ENCODE measurements at regions not wholly inside any gene's neighbourhood (a gene's known extent, or its start where the extent isn't known, plus 50 kb on each side); places are given as distances from the start of the nearest gene placed in this dataset.

DNA sequence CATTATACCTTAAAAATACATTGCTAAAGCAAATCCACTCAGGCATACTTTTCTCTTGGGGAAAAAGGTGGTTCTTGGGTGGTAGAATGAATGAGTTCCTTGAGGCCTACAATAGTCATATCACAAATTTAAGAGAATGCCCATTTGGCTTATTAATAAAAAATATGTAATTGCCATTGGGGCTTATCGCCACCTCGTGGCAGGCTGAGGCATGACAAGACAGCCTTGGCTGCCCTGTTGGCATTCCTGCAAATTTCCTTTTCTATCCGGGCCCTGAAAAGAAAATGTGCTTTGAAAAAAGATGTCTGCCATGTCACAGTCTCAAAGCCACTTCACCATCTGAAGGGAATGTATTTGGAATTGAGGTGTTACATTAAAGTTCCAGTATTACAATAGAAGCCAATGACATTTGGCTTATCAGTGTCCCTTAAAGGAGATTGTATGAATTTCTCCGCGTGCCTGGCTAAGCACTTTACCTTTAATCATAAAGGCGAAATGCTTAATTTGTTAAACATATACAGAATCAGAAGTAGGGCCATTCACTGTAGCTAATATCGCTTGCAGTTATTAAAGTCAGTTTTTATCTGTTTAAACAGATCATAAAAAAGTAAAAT is 188.3 kb upstream of the ZFP64 start:
- peak; percentile 16 for DNase-seq (ENCODE audit: low read depth, low spot score)
- no peaks in the 10 kb centered on the region for H3K9me3 ChIP-seq (ENCODE audit: low read depth, low read length)

DNA sequence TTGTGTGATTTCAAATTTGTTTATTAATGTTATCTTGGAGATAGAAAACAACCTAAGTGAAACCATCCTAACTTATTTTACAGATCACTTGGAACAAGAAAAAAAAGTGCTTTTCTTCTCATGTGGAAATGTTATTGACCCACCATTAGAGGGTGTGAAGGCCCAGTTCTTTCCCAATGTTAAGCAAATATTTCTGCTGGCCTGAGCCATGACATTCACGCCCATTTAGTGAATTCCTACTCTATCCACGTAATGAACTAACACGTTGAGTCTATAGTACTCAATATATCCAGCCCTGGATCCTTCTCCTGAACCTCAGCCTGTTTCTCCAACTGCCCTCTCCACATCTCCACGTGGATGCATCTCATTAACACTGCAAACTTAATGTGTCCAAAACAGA is 180.6 kb upstream of the ZFP64 start:
- H3K9me3 ChIP-seq (ENCODE audit: low read depth, low read length): no peaks in the 10 kb centered on the region
- no peaks in the 10 kb centered on the region for H3K36me3 ChIP-seq (ENCODE audit: insufficient read depth, low read length)
- H3K4me3 ChIP-seq: no peak overlapping the region
- no peak overlapping the region for H3K27ac ChIP-seq
- DNase-seq (ENCODE audit: low read depth, low spot score): no peak
- no peak overlapping the region for H3K9ac ChIP-seq (ENCODE audit: insufficient read length)
- TF ChIP-seq POLR2AphosphoS5 (IDR thresholded peaks at IDR 0.05; ENCODE audit: borderline replicate concordance, low read depth, low read length) (no peak), FOXP2 (optimal IDR thresholded peaks at IDR 0.05; ENCODE audit: control extremely low read depth, extremely low read length, insufficient read depth) (no peak), EZH2 (IDR thresholded peaks at IDR 0.05) (no peak)

More for the DNA sequence above, 188.3 kb upstream of the ZFP64 start:
- H3K4me3 ChIP-seq: no peak overlapping the region
- H3K36me3 ChIP-seq (ENCODE audit: insufficient read depth, low read length): no peaks in the 10 kb centered on the region
- TF ChIP-seq POLR2AphosphoS5 (IDR thresholded peaks at IDR 0.05; ENCODE audit: borderline replicate concordance, low read depth, low read length) (no peak), EZH2 (IDR thresholded peaks at IDR 0.05) (no peak), FOXP2 (optimal IDR thresholded peaks at IDR 0.05; ENCODE audit: control extremely low read depth, extremely low read length, insufficient read depth) (no peak)
- peak overlapping the region; percentile 40; the same call in 1 of the 2 replicates for H3K27ac ChIP-seq
- no peak overlapping the region for H3K9ac ChIP-seq (ENCODE audit: insufficient read length)

DNA sequence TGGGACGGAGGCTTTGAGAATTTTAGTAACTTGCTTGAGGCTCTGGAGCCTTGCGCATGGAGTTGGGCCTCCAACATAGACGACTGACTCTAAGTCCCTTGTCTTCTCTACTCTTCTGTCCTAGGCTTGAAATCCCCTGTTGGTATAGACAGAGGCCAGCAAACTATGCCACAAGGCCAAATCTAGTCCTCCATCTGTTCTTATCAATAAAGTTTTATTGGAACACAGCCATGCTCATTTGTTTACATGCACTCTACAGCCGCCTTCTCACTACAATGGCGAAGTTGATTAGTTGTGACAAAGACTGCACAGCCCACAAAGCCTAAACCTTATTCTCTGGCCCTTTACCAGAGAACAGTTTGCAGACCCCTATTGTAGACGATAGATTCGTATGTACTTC is 174.1 kb upstream of the ZFP64 start:
- H3K9ac ChIP-seq (ENCODE audit: insufficient read length): no peak overlapping the region
- no peaks in the 10 kb centered on the region for H3K36me3 ChIP-seq (ENCODE audit: insufficient read depth, low read length)
- no peak overlapping the region for H3K4me3 ChIP-seq
- no peaks in the 10 kb centered on the region for H3K9me3 ChIP-seq (ENCODE audit: low read depth, low read length)
- no peak for DNase-seq (ENCODE audit: low read depth, low spot score)
- no peak for TF ChIP-seq FOXP2 (optimal IDR thresholded peaks at IDR 0.05; ENCODE audit: control extremely low read depth, extremely low read length, insufficient read depth)
- no peak for TF ChIP-seq POLR2AphosphoS5 (IDR thresholded peaks at IDR 0.05; ENCODE audit: borderline replicate concordance, low read depth, low read length)
- no peak for TF ChIP-seq EZH2 (IDR thresholded peaks at IDR 0.05)
- no peak overlapping the region for H3K27ac ChIP-seq

DNA sequence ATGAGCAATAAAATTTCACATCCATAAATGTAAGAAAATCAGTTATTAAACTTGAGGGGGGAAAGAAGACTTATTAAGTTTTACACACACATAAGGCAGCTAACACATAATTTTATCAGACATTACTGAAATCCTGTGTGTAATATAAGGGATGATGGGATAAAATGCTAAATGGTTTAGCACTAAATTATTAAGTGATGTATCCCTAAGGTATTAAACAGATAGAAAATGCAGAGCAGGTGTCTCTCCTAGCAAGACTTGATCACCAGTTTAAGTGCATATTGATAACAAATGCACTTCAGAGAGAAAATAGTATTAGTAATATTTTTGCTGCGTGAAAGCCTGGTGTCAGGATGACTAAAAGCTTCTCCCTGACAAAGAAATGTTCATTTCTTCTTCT is 172.8 kb upstream of the ZFP64 start:
- Histone ChIP-seq H3K4me3 (no peak overlapping the region), H3K36me3 (ENCODE audit: insufficient read depth, low read length) (no peaks in the 10 kb centered on the region), H3K9ac (ENCODE audit: insufficient read length) (no peak overlapping the region), H3K9me3 (ENCODE audit: low read depth, low read length) (no peaks in the 10 kb centered on the region), H3K27ac (no peak overlapping the region)
- no peak for DNase-seq (ENCODE audit: low read depth, low spot score)
- no peak for TF ChIP-seq POLR2AphosphoS5 (IDR thresholded peaks at IDR 0.05; ENCODE audit: borderline replicate concordance, low read depth, low read length)

DNA sequence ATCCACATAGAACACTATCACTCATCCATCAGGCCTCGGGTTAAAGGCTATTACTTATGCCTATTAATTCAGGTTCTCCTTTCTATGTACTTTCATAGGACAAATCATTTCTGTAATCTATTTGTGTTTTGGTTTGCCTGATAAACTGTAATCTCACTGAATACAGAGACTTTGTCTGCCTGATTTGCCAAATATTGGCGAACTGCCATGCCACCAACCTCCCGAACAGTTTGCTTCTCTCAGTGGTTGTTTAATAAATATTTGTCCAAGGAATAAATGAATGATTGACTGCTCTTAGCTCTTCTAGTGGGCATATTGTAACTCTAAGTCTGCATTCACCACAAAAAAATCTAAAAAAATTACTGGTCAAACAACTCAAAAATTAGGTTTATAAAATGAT is 170.1 kb upstream of the ZFP64 start:
- no peak overlapping the region for H3K9ac ChIP-seq (ENCODE audit: insufficient read length)
- H3K36me3 ChIP-seq (ENCODE audit: insufficient read depth, low read length): no peaks in the 10 kb centered on the region
- DNase-seq (ENCODE audit: low read depth, low spot score): no peak
- H3K9me3 ChIP-seq (ENCODE audit: low read depth, low read length): no peaks in the 10 kb centered on the region
- H3K4me3 ChIP-seq: no peak overlapping the region
- H3K27ac ChIP-seq: no peak overlapping the region
- TF ChIP-seq POLR2AphosphoS5 (IDR thresholded peaks at IDR 0.05; ENCODE audit: borderline replicate concordance, low read depth, low read length) (no peak), FOXP2 (optimal IDR thresholded peaks at IDR 0.05; ENCODE audit: control extremely low read depth, extremely low read length, insufficient read depth) (no peak)

DNA sequence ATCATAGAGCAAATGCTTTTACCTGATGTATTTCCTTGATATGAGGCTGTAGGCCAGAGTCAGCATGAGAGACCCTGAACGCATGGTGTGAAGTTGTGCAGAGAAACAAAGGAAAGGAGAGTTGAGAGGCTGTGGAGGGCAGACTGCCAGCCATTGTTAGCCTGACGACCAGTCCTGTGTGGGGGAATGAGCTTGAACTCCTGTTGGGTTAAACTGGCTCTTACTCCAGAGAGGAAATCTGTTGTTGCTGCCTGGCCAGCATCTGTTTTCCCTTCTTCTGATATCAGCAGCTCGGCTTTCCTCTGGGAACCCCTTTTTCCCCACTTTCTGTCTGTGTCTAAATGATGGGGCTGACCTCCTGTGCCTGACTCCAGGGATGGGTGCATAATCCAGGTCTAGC is 158.2 kb upstream of the ZFP64 start:
- Histone ChIP-seq H3K27ac (no peak overlapping the region), H3K4me3 (no peak overlapping the region), H3K36me3 (ENCODE audit: insufficient read depth, low read length) (no peaks in the 10 kb centered on the region), H3K9me3 (ENCODE audit: low read depth, low read length) (no peaks in the 10 kb centered on the region), H3K9ac (ENCODE audit: insufficient read length) (no peak overlapping the region)
- DNase-seq (ENCODE audit: low read depth, low spot score): no peak
- TF ChIP-seq FOXP2 (optimal IDR thresholded peaks at IDR 0.05; ENCODE audit: control extremely low read depth, extremely low read length, insufficient read depth): no peak
- no peak for TF ChIP-seq POLR2AphosphoS5 (IDR thresholded peaks at IDR 0.05; ENCODE audit: borderline replicate concordance, low read depth, low read length)
- no peak for TF ChIP-seq EZH2 (IDR thresholded peaks at IDR 0.05)

DNA sequence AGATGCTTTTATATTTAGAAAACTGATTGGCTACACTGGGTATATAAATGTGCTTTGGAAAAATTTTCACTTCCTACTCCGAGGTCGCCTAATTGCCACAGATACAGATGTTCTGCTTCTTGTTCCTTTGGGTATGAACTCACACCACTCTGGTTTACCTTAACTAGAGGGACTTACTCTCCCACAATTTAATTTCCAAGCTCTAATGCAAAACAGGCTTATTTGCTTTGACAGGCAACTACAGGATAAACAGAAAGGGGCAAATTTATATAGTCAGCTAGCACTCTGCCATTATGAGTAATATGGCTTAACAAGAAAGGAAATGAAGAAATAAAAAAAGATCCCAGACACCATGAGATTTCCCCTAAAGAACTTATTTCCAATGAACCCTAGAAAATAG is 156.9 kb upstream of the ZFP64 start:
- Histone ChIP-seq H3K9ac (ENCODE audit: insufficient read length) (no peak overlapping the region), H3K27ac (peak overlapping the region; percentile 52), H3K9me3 (ENCODE audit: low read depth, low read length) (no peaks in the 10 kb centered on the region), H3K36me3 (ENCODE audit: insufficient read depth, low read length) (no peaks in the 10 kb centered on the region), H3K4me3 (no peak overlapping the region)
- TF ChIP-seq FOXP2 (optimal IDR thresholded peaks at IDR 0.05; ENCODE audit: control extremely low read depth, extremely low read length, insufficient read depth) (no peak), POLR2AphosphoS5 (IDR thresholded peaks at IDR 0.05; ENCODE audit: borderline replicate concordance, low read depth, low read length) (no peak), EZH2 (IDR thresholded peaks at IDR 0.05) (no peak)
- DNase-seq (ENCODE audit: low read depth, low spot score): no peak

DNA sequence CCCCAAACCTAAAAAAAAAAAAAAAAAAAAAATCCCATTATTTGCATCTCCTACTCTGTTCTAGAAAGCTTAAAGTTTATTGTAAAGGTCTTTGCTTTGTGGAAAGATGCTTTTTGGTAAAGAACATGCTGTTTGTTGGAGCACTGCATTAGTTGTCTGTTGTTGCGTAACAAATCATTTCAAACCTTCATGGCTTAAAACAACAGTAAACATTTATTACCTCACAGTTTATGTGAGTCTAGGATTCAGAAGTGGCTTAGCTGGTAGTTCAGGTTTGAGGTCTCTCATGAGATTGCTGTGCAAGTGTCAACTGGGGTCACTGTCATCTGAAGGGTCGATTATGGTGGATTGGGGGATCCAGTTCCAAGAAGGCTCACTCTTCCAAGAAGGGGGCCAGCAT is 155.2 kb upstream of the ZFP64 start:
- Histone ChIP-seq H3K36me3 (ENCODE audit: insufficient read depth, low read length) (no peaks in the 10 kb centered on the region), H3K27ac (no peak overlapping the region), H3K4me3 (no peak overlapping the region), H3K9ac (ENCODE audit: insufficient read length) (no peak overlapping the region), H3K9me3 (ENCODE audit: low read depth, low read length) (no peaks in the 10 kb centered on the region)
- DNase-seq (ENCODE audit: low read depth, low spot score): no peak
- no peak for TF ChIP-seq EZH2 (IDR thresholded peaks at IDR 0.05)
- no peak for TF ChIP-seq POLR2AphosphoS5 (IDR thresholded peaks at IDR 0.05; ENCODE audit: borderline replicate concordance, low read depth, low read length)

DNA sequence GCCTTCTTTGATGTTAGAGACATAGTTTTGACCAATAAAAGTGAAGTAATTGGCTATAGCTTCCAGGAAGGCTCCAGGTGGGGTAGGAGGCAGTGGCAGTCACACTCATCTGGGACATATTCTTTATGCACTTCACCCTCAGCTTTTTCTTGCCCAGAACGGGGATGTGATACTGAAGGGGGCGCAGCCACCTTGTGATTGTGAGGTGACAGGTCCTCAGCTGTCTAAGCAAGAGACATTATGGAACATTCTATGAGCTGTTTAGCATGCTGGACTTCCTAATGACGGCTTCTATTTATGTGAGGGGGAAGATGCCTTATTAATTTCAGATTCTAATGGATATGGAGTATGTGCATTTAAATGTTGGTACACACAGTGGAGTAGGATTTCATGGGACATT is 151.3 kb upstream of the ZFP64 start:
- TF ChIP-seq POLR2AphosphoS5 (IDR thresholded peaks at IDR 0.05; ENCODE audit: borderline replicate concordance, low read depth, low read length) (no peak), FOXP2 (optimal IDR thresholded peaks at IDR 0.05; ENCODE audit: control extremely low read depth, extremely low read length, insufficient read depth) (no peak), EZH2 (IDR thresholded peaks at IDR 0.05) (no peak)
- no peaks in the 10 kb centered on the region for H3K36me3 ChIP-seq (ENCODE audit: insufficient read depth, low read length)
- no peak overlapping the region for H3K27ac ChIP-seq
- no peak overlapping the region for H3K4me3 ChIP-seq
- H3K9me3 ChIP-seq (ENCODE audit: low read depth, low read length): no peaks in the 10 kb centered on the region
- H3K9ac ChIP-seq (ENCODE audit: insufficient read length): no peak overlapping the region
- DNase-seq (ENCODE audit: low read depth, low spot score): no peak

Measured in SK-N-MC (cell line).